Mesodermal cell (in vitro differentiated cells): ENCODE measurements at regions not wholly inside any gene's neighbourhood (a gene's known extent, or its start where the extent isn't known, plus 50 kb on each side); places are given as distances from the start of the nearest gene placed in this dataset.

Experiments
- H3K27ac ChIP-seq: 2 replicates; pipeline ENCODE4 v1.7.0; 2013; ENCODE audit warnings: mild to moderate bottlenecking, low read depth, low read length, moderate library complexity; ENCODE audit not compliant: severe bottlenecking
- H3K36me3 ChIP-seq: 2 replicates; pipeline ENCODE4 v1.7.1; 2013; ENCODE audit warnings: mild to moderate bottlenecking, low read length, moderate library complexity; ENCODE audit not compliant: control insufficient read depth, insufficient read depth
- H3K4me1 ChIP-seq: one replicate; pipeline ENCODE4 v1.7.1; 2013; ENCODE audit warnings: mild to moderate bottlenecking, low read length; ENCODE audit not compliant: insufficient read depth, control insufficient read depth, poor library complexity, severe bottlenecking
- H3K4me3 ChIP-seq: 2 replicates; pipeline ENCODE4 v1.7.0; 2013; ENCODE audit warnings: low read length, control low read depth, mild to moderate bottlenecking; ENCODE audit not compliant: insufficient read depth, poor library complexity, severe bottlenecking; ENCODE audit errors: extremely low read depth
- H3K9me3 ChIP-seq: 2 replicates; pipeline ENCODE4 v1.7.1; 2013; ENCODE audit warnings: mild to moderate bottlenecking, low read length, moderate library complexity; ENCODE audit not compliant: control insufficient read depth
- WGBS, 2 experiments: methylation state at CpG; one replicate each; pipeline ENCODE4 v1.1.5; 2013; ENCODE audit warnings: missing lambda C conversion rate in 2 of 2; ENCODE audit not compliant: insufficient coverage in 2 of 2; 5-methylcytosine and 5-hydroxymethylcytosine counted together

- H3K9me3 ChIP-seq, result no peaks in the 10 kb centered on the region
- H3K36me3 ChIP-seq, result no peaks in the 10 kb centered on the region
- H3K27ac ChIP-seq, result no peak overlapping the region
- H3K4me1 ChIP-seq, result no peaks in the 10 kb centered on the region
- no peak overlapping the region for H3K4me3 ChIP-seq
- WGBS, 2 experiments, result 100% methylated on average over 1 of the region's 2 CpGs; no CpG with 5 or more reads in 1 of the 2 experiments
Observed at GRCh38 chr4:36640876-36641275, 359.5 kb downstream of the DTHD1 start.

- Histone ChIP-seq H3K36me3 (no peaks in the 10 kb centered on the region), H3K9me3 (no peaks in the 10 kb centered on the region), H3K27ac (no peak overlapping the region), H3K4me1 (no peaks in the 10 kb centered on the region), H3K4me3 (no peak overlapping the region)
- 79 to 87% methylated on average over 3 of the region's 3 CpGs for WGBS, 2 experiments
Observed at GRCh38 chr4:36651253-36651652, 369.8 kb downstream of the DTHD1 start.

- H3K4me1 ChIP-seq, result no peaks in the 10 kb centered on the region
- H3K36me3 ChIP-seq, result no peaks in the 10 kb centered on the region
- no peak overlapping the region for H3K4me3 ChIP-seq
- WGBS, 2 experiments, result no CpG with 5 or more reads among the region's 1 CpG
- no peaks in the 10 kb centered on the region for H3K9me3 ChIP-seq
- no peak overlapping the region for H3K27ac ChIP-seq
Observed at GRCh38 chr4:36652857-36653256, 371.4 kb downstream of the DTHD1 start.

- Histone ChIP-seq H3K27ac (no peak overlapping the region), H3K36me3 (no peaks in the 10 kb centered on the region), H3K9me3 (no peaks in the 10 kb centered on the region), H3K4me1 (no peaks in the 10 kb centered on the region), H3K4me3 (no peak overlapping the region)
- WGBS, 2 experiments, result 86% methylated on average over 1 of the region's 3 CpGs; no CpG with 5 or more reads in 1 of the 2 experiments
Observed at GRCh38 chr4:36665985-36666527, 384.6 kb downstream of the DTHD1 start.

- 80 to 93% methylated on average over 2 of the region's 2 CpGs for WGBS, 2 experiments
- H3K27ac ChIP-seq, result no peak overlapping the region
- peaks cover 4% of the 10 kb centered on the region for H3K4me1 ChIP-seq
- H3K36me3 ChIP-seq, result no peaks in the 10 kb centered on the region
- no peak overlapping the region for H3K4me3 ChIP-seq
- no peaks in the 10 kb centered on the region for H3K9me3 ChIP-seq
Observed at GRCh38 chr4:36675436-36675835, 394.0 kb downstream of the DTHD1 start.

GRCh38 chr4:36676139-36677050, 395.0 kb downstream of the DTHD1 start:
- H3K27ac ChIP-seq, result no peak overlapping the region
- H3K4me3 ChIP-seq, result no peak overlapping the region
- H3K36me3 ChIP-seq, result no peaks in the 10 kb centered on the region
- peaks cover 4% of the 10 kb centered on the region for H3K4me1 ChIP-seq
- WGBS, 2 experiments, result 100% methylated on average over 2 of the region's 5 CpGs; no CpG with 5 or more reads in 1 of the 2 experiments
- H3K9me3 ChIP-seq, result no peaks in the 10 kb centered on the region

GRCh38 chr4:36677112-36677511, 395.7 kb downstream of the DTHD1 start:
- Histone ChIP-seq H3K4me3 (no peak overlapping the region), H3K36me3 (no peaks in the 10 kb centered on the region), H3K9me3 (no peaks in the 10 kb centered on the region), H3K4me1 (peaks cover 4% of the 10 kb centered on the region), H3K27ac (no peak overlapping the region)
- WGBS, 2 experiments, result 100% methylated on average over 1 of the region's 2 CpGs

- 91% methylated on average over 1 of the region's 1 CpG; no CpG with 5 or more reads in 1 of the 2 experiments for WGBS, 2 experiments
Observed at GRCh38 chr4:36677874-36678273, 396.5 kb downstream of the DTHD1 start.

GRCh38 chr4:36687681-36688080, 406.3 kb downstream of the DTHD1 start:
- no peak overlapping the region for H3K4me3 ChIP-seq
- no peaks in the 10 kb centered on the region for H3K4me1 ChIP-seq
- no peaks in the 10 kb centered on the region for H3K9me3 ChIP-seq
- no peak overlapping the region for H3K27ac ChIP-seq
- H3K36me3 ChIP-seq, result no peaks in the 10 kb centered on the region
- WGBS, 2 experiments, result 83% methylated on average over 1 of the region's 1 CpG; no CpG with 5 or more reads in 1 of the 2 experiments

More at GRCh38 chr4:36677874-36678273, 396.5 kb downstream of the DTHD1 start:
- H3K4me3 ChIP-seq, result no peak overlapping the region
- peaks cover 4% of the 10 kb centered on the region for H3K4me1 ChIP-seq
- no peaks in the 10 kb centered on the region for H3K9me3 ChIP-seq
- H3K36me3 ChIP-seq, result no peaks in the 10 kb centered on the region
- H3K27ac ChIP-seq, result no peak overlapping the region

GRCh38 chr4:36692586-36692985, 411.2 kb downstream of the DTHD1 start:
- WGBS, 2 experiments, result 77 to 89% methylated on average over 1 of the region's 4 CpGs
- no peaks in the 10 kb centered on the region for H3K9me3 ChIP-seq
- no peak overlapping the region for H3K4me3 ChIP-seq
- no peaks in the 10 kb centered on the region for H3K36me3 ChIP-seq
- H3K4me1 ChIP-seq, result no peaks in the 10 kb centered on the region
- no peak overlapping the region for H3K27ac ChIP-seq

- no peaks in the 10 kb centered on the region for H3K4me1 ChIP-seq
- H3K9me3 ChIP-seq, result peaks cover 8% of the 10 kb centered on the region
- WGBS, 2 experiments, result 82 to 86% methylated on average over 1 of the region's 1 CpG
- H3K4me3 ChIP-seq, result no peak overlapping the region
- H3K27ac ChIP-seq, result no peak overlapping the region
- H3K36me3 ChIP-seq, result no peaks in the 10 kb centered on the region
Observed at GRCh38 chr4:36702245-36702644, 420.8 kb downstream of the DTHD1 start.
